Left ventricle myocardium inferior (tissue), 1 donor: ENCODE measurements at regions not wholly inside any gene's neighbourhood (a gene's known extent, or its start where the extent isn't known, plus 50 kb on each side); places are given as distances from the start of the nearest gene placed in this dataset.

Source experiments
- DNase-seq: peaks from one replicate; pipeline ENCODE4 v3.0.0-alpha.2; 2020
- H3K27ac ChIP-seq: fragments of 200-600 bp; replicated peaks from 2 replicates; pipeline ENCODE4 v1.8.0; 2021
- H3K27me3 ChIP-seq: fragments of 200-600 bp; 2 replicates; pipeline ENCODE4 v1.8.0; 2021; ENCODE audit warnings: low read depth
- H3K36me3 ChIP-seq: fragments of 200-600 bp; 2 replicates; pipeline ENCODE4 v1.8.0; 2021
- H3K4me1 ChIP-seq: fragments of 200-600 bp; 2 replicates; pipeline ENCODE4 v1.8.0; 2021
- H3K4me3 ChIP-seq: fragments of 200-600 bp; 2 replicates; pipeline ENCODE4 v1.8.0; 2021; ENCODE audit warnings: mild to moderate bottlenecking, moderate library complexity
- H3K9me3 ChIP-seq: fragments of 200-600 bp; replicated peaks from 2 replicates; pipeline ENCODE4 v1.8.0; 2021
- intact Hi-C: fragments of 100-400 bp; cut with micrococcal nuclease; formaldehyde crosslinking; loops from one replicate; pipeline ENCODE4 v1.11.0; 2022
- TF ChIP-seq, protein P1 (sequence below): fragments of 200-600 bp; IDR thresholded peaks from 2 replicates; pipeline ENCODE4 v1.8.0; 2021; ENCODE audit warnings: antibody characterized with exemption, mild to moderate bottlenecking, borderline replicate concordance
- donor health status: DM: no; HTN: yes; CAD: no; lungs with severe emphysema.

DNA sequence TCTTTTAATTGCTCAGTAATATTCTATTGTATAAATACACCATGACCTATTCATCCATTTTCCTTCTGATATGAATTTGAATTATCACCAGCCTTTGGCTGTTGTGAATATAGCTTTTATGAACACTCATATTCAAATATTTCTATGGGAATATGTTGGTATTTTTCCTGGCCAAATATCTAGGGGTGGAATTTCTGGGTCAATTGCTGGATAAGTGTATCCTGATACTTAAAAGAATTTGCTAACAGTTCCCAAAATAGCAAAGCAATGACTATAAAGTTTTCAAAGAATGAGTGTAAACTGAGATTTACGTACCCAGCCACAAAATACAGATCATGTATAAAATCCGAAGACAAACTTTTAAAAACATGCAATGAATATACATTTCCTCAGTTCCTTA is 148.7 kb upstream of the CLEC14A start:
- TF ChIP-seq, protein P1, sequence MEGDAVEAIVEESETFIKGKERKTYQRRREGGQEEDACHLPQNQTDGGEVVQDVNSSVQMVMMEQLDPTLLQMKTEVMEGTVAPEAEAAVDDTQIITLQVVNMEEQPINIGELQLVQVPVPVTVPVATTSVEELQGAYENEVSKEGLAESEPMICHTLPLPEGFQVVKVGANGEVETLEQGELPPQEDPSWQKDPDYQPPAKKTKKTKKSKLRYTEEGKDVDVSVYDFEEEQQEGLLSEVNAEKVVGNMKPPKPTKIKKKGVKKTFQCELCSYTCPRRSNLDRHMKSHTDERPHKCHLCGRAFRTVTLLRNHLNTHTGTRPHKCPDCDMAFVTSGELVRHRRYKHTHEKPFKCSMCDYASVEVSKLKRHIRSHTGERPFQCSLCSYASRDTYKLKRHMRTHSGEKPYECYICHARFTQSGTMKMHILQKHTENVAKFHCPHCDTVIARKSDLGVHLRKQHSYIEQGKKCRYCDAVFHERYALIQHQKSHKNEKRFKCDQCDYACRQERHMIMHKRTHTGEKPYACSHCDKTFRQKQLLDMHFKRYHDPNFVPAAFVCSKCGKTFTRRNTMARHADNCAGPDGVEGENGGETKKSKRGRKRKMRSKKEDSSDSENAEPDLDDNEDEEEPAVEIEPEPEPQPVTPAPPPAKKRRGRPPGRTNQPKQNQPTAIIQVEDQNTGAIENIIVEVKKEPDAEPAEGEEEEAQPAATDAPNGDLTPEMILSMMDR, result no peak
- intact Hi-C loops, result no loop called here
- H3K27ac ChIP-seq, result no peak overlapping the region

DNA sequence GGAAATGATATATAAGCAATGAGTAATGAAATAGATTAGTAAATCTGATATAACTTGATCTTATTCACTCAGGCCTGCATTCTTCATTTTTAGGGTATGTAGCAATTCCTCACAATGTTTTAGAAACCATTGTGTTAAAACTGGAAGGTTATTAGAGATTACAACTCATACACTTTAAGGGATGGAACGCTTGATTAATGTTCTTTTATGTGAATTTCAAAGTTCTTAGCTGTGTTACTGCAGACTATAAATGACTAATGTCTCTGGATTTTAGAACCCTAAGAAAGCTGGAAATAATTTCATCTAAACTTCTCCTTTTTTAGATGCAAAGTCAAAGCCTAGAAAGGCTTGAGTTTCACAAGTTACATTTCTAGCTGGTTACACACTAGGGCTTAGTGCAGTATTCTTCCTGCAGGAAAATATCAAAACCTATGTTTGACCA is 148.2 kb upstream of the CLEC14A start:
- no peaks in the 10 kb centered on the region for H3K36me3 ChIP-seq
- TF ChIP-seq, protein P1, result no peak
- H3K4me3 ChIP-seq, result no peak overlapping the region
- H3K9me3 ChIP-seq, result no peaks in the 10 kb centered on the region
- no peak overlapping the region for H3K27ac ChIP-seq
- no peaks in the 10 kb centered on the region for H3K4me1 ChIP-seq
- no peaks in the 10 kb centered on the region for H3K27me3 ChIP-seq
- no peak for DNase-seq
- intact Hi-C loops, result no loop called here

More for the DNA sequence above, 148.7 kb upstream of the CLEC14A start:
- H3K9me3 ChIP-seq, result no peaks in the 10 kb centered on the region
- no peaks in the 10 kb centered on the region for H3K4me1 ChIP-seq
- H3K36me3 ChIP-seq, result no peaks in the 10 kb centered on the region
- no peak overlapping the region for H3K4me3 ChIP-seq
- DNase-seq, result no peak
- H3K27me3 ChIP-seq, result no peaks in the 10 kb centered on the region

DNA sequence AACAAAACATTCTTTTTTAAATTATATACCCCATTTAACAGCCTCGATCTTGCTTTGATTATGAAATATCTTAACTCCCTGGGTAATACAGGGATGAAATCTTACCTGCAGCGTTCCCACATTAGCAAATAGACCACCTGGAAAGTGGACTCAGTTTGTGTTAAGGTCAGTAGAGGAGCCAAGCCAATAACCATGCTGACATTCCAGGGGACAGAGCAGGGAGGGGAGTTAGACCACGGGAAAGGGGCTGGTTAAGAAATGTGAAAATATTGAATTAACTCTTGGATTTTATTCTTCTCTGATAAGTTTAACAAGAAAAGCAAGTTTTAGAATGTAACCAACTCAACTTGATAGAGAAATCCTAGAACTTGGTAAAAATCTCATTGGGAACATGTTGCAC is 144.9 kb upstream of the CLEC14A start:
- Histone ChIP-seq H3K9me3 (no peaks in the 10 kb centered on the region), H3K27ac (no peak overlapping the region), H3K4me1 (no peaks in the 10 kb centered on the region), H3K36me3 (no peaks in the 10 kb centered on the region), H3K27me3 (no peaks in the 10 kb centered on the region), H3K4me3 (no peak overlapping the region)
- DNase-seq, result no peak
- intact Hi-C loops, result no loop called here
- TF ChIP-seq, protein P1, result no peak

DNA sequence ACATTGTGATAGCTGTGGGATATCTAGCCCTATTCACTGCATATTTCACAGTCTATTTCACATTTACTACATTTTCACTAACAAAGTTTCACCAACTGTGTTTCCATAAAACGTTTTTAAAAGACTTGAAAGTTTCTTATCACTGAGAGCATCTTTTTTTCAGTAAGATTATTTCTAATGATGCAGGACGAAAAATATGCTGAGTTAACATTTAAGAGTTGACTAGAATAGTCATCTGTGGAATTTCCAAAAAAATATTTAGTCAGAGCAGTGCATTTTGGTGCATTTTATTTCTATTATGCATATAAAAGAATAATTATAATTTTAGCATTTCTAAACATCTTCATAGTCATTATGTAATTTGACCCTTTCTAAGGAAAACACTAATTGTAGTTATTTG is 143.8 kb upstream of the CLEC14A start:
- H3K36me3 ChIP-seq, result no peaks in the 10 kb centered on the region
- no peaks in the 10 kb centered on the region for H3K4me1 ChIP-seq
- no peaks in the 10 kb centered on the region for H3K9me3 ChIP-seq
- H3K27me3 ChIP-seq, result no peaks in the 10 kb centered on the region
- DNase-seq, result no peak
- TF ChIP-seq, protein P1, result no peak
- no peak overlapping the region for H3K4me3 ChIP-seq
- intact Hi-C loops, result no loop called here
- H3K27ac ChIP-seq, result no peak overlapping the region

DNA sequence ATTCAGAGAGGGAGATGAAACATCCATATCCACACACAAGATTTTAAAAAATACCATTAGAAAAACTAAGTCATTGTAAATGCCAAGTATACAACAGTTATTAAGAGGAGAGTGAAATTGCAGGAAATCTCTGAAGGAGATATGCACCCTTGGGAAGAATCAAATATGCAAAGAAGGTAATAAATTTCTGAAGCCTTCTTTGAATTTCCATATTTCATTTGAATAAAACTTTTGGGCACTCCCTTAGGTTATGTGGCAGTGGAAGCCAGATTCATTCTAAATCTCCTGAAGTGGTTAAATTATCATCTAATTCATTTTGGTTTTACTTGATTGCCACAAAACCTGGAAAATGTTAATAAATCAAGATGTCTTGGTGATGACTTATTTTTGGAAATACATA is 138.9 kb upstream of the CLEC14A start:
- Histone ChIP-seq H3K27ac (no peak overlapping the region), H3K27me3 (no peaks in the 10 kb centered on the region), H3K36me3 (no peaks in the 10 kb centered on the region), H3K4me3 (no peak overlapping the region), H3K9me3 (no peaks in the 10 kb centered on the region), H3K4me1 (peaks cover 11% of the 10 kb centered on the region)
- intact Hi-C loops, result no loop called here
- no peak for DNase-seq
- TF ChIP-seq, protein P1, result no peak

DNA sequence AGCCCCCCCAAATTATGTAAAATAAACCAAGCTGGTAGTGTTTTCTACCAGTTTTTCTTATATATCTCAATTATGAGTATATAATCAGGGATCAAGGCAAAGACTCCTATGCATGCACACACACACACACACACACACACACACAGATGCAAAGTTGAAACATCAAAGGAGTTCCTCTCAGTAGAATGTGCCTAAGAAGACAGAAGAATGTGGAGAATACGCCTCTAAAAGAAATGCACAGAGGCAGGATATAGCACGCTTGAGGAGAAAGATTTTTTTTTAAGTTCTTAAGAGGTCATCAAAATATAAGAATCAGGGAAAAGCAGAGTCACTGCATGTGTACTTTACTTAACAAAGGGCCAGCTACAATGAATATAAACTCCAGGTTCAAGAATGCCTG is 138.2 kb upstream of the CLEC14A start:
- Histone ChIP-seq H3K4me1 (peaks cover 11% of the 10 kb centered on the region), H3K36me3 (no peaks in the 10 kb centered on the region), H3K27ac (no peak overlapping the region), H3K9me3 (no peaks in the 10 kb centered on the region), H3K4me3 (no peak overlapping the region), H3K27me3 (no peaks in the 10 kb centered on the region)
- intact Hi-C loops, result no loop called here
- no peak for DNase-seq
- TF ChIP-seq, protein P1, result no peak
